Fibroblast of gingiva (primary cell): ENCODE measurements at regions not wholly inside any gene's neighbourhood (a gene's known extent, or its start where the extent isn't known, plus 50 kb on each side); places are given as distances from the start of the nearest gene placed in this dataset.

ENCODE experiments used
- DNase-seq: peaks from one replicate; pipeline ENCODE4 v3.0.0-alpha.2; 2011; ENCODE audit warnings: low read depth

DNA sequence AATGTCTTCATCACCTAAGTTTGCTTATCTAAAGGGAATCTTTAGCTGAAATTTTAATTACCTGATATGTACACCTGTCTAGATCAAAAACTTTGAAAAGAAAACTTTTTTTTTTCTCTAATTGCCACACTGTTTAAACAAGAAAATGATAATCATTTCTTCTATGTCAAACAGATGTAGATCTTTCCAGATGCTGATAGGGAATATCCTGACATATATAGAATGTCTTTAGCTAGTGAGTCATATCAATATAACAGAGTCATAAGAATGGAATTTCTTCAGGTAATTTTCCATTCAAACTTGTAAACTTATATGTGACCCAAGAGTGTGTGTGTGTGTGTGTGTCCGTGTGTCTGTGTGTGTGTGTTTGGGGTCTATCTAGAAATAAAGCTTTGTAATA, 271.9 kb downstream of the GPM6A start:
- no peak for DNase-seq

- no peak for DNase-seq
Observed at GRCh38 chr4:175540732-175541131, 271.3 kb downstream of the GPM6A start.

GRCh38 chr4:175542786-175543185, 269.3 kb downstream of the GPM6A start:
- no peak for DNase-seq

GRCh38 chr4:175559126-175559525, 252.9 kb downstream of the GPM6A start:
- DNase-seq = no peak

GRCh38 chr4:175559526-175559925, 252.5 kb downstream of the GPM6A start:
- no peak for DNase-seq

- no peak for DNase-seq
Observed at GRCh38 chr4:175560604-175561003, 251.5 kb downstream of the GPM6A start.

- DNase-seq = no peak
Observed at GRCh38 chr4:175561696-175562095, 250.4 kb downstream of the GPM6A start.

DNA sequence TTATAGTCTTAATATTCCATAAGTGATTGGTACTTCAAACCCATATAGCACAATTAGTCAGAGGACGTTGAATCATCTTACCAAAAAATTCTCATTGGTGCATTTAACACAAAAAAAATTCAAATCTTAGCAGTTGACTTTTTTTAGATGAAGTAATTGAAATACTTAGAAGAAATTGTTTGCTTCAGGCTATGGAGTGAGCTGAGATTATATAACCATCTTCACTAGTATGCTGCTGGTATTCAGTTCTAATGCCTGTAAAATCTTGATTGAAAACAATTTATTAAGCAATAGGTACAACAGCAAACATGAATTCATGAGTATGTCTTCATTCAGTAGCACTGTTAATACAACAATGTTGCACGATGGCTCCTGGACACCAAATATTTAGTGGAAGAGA, 250.0 kb downstream of the GPM6A start:
- no peak for DNase-seq

DNA sequence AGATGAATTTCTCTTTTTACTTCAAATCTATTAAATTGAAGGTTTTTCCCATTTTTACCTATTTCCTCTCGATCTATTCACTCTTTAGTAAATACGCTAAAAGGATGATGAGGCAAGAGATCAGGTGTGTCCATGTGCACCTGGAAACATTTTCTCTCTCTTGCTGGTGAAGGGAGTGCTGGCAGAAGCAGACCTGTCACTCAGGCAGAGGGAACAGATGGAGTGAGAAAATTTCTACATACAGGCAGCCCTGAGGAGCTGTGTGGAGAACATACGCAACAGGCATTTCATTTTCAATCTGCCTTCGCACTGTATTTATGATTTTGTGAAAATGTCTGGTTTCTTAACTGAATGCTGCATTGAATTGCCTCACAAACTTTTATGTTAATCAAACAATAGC, 249.5 kb downstream of the GPM6A start:
- no peak for DNase-seq
